H1 (cell line): ENCODE measurements at regions not wholly inside any gene's neighbourhood (a gene's known extent, or its start where the extent isn't known, plus 50 kb on each side); places are given as distances from the start of the nearest gene placed in this dataset.

Experiments
- CTCF ChIA-PET: fragments of 300-600 bp; sonication (Branson Sonifier 250); formaldehyde crosslinking; loops from one replicate; lab custom pipeline; 2021; ENCODE audit not compliant: partially characterized antibody; lab: Charles Lee
- POLR2A ChIA-PET: fragments of 300-600 bp; sonication (Branson Sonifier 250); formaldehyde crosslinking; loops from one replicate; lab custom pipeline; 2021; ENCODE audit warnings: inconsistent platforms; ENCODE audit not compliant: partially characterized antibody; lab: Charles Lee
- DNase-seq, 2 experiments: peaks; one replicate each; pipeline versions ENCODE4 v3.0.0 to v3.0.0-alpha.2; 2010 to 2022; ENCODE audit warnings: low spot score in 2 of 2, low read depth in 1 of 2, mixed read lengths in 1 of 2
- FAIRE-seq: peaks from 2 replicates; lab custom pipeline; 2011; peaks lifted over from hg19 to GRCh38; lab: Jason Lieb, UNC
- H2AFZ ChIP-seq: 2 replicates; pipeline ENCODE4 v1.8.1; 2012; ENCODE audit warnings: low read length, inconsistent platforms
- H2AK5ac ChIP-seq: 2 replicates; pipeline ENCODE4 v1.6.1; 2013; ENCODE audit warnings: low read depth, low read length
- H2BK120ac ChIP-seq: replicated peaks from 2 replicates; pipeline ENCODE3; 2013; ENCODE audit warnings: low read depth, low read length, inconsistent platforms
- H2BK12ac ChIP-seq: 2 replicates; pipeline ENCODE4 v1.6.1; 2013; ENCODE audit warnings: low read depth, low read length
- H2BK15ac ChIP-seq: 2 replicates; pipeline ENCODE4 v1.6.1; 2013; ENCODE audit warnings: low read length
- H2BK20ac ChIP-seq: 2 replicates; pipeline ENCODE4 v1.6.1; 2013; ENCODE audit warnings: low read length
- H2BK5ac ChIP-seq: 2 replicates; pipeline ENCODE4 v1.6.1; 2013; ENCODE audit warnings: low read depth, low read length
- H3K14ac ChIP-seq: 2 replicates; pipeline ENCODE4 v1.6.1; 2013; ENCODE audit warnings: inconsistent platforms; ENCODE audit not compliant: insufficient read length
- H3K18ac ChIP-seq: 2 replicates; pipeline ENCODE4 v1.6.1; 2013; ENCODE audit warnings: low read length; ENCODE audit errors: extremely low read depth
- H3K23ac ChIP-seq: 2 replicates; pipeline ENCODE4 v1.6.1; 2013; ENCODE audit warnings: inconsistent platforms; ENCODE audit not compliant: insufficient read length
- H3K23me2 ChIP-seq: 2 replicates; pipeline ENCODE4 v1.6.1; 2013; ENCODE audit warnings: low read depth, low read length
- H3K27ac ChIP-seq: 2 replicates; pipeline ENCODE4 v1.6.1; 2011; ENCODE audit warnings: low read depth, low read length, inconsistent platforms
- H3K27me3 ChIP-seq, 4 experiments: replicated peaks in 1 of 4; 1 replicate in 1 of 4; 2 replicates in 3 of 4; pipeline versions ENCODE4 v1.6.1 to v1.8.1; 2011 to 2013; ENCODE audit warnings: low read length in 3 of 4, mild to moderate bottlenecking in 3 of 4, inconsistent platforms in 2 of 4, mixed read lengths in 2 of 4, moderate library complexity in 1 of 4; ENCODE audit not compliant: control insufficient read depth in 3 of 4, insufficient read depth in 3 of 4; ENCODE audit errors: extremely low read depth in 1 of 4
- H3K36me3 ChIP-seq, 4 experiments: 2 replicates each; pipeline versions ENCODE4 v1.6.1 to v1.8.1; 2011 to 2013; ENCODE audit warnings: mild to moderate bottlenecking in 4 of 4, low read length in 3 of 4, moderate library complexity in 2 of 4, control low read depth in 1 of 4, inconsistent platforms in 1 of 4; ENCODE audit not compliant: insufficient read depth in 4 of 4, control insufficient read depth in 2 of 4
- H3K4ac ChIP-seq: replicated peaks from 2 replicates; pipeline ENCODE3; 2013; ENCODE audit warnings: low read length, low read depth, mixed read lengths, inconsistent platforms; ENCODE audit not compliant: insufficient read length
- H3K4me1 ChIP-seq, 4 experiments: replicated peaks in 1 of 4; 1 replicate in 1 of 4; 2 replicates in 3 of 4; pipeline versions ENCODE4 v1.6.1 to v1.8.1; 2011 to 2013; ENCODE audit warnings: low read length in 3 of 4, inconsistent platforms in 2 of 4, mixed read lengths in 1 of 4; ENCODE audit not compliant: insufficient read depth in 4 of 4, control insufficient read depth in 3 of 4
- H3K4me2 ChIP-seq, 2 experiments: 2 replicates each; pipeline versions ENCODE4 v1.6.1 to v1.8.1; 2011 to 2013; ENCODE audit warnings: low read depth in 2 of 2, low read length in 2 of 2, control low read depth in 1 of 2, inconsistent platforms in 1 of 2, mild to moderate bottlenecking in 1 of 2; ENCODE audit not compliant: insufficient read depth in 1 of 2
- H3K4me3 ChIP-seq, 4 experiments: fragments of 200-600, 300-600 bp in 1 of 4; sonication (generic), shearing (Covaris generic), sonication (Bioruptor Twin) in 1 of 4; 2 replicates each; pipeline versions ENCODE4 v1.5.1 to v1.8.1; 2011 to 2016; ENCODE audit warnings: low read length in 4 of 4, low read depth in 3 of 4, control low read depth in 2 of 4, inconsistent platforms in 2 of 4, mild to moderate bottlenecking in 2 of 4, mixed read lengths in 1 of 4, moderate library complexity in 1 of 4; ENCODE audit not compliant: insufficient read depth in 2 of 4; ENCODE audit errors: extremely low read depth in 1 of 4
- H3K56ac ChIP-seq: replicated peaks from 2 replicates; pipeline ENCODE3; 2013; ENCODE audit warnings: low read depth, mild to moderate bottlenecking, mixed read lengths, low read length, inconsistent platforms; ENCODE audit not compliant: insufficient read length
- H3K79me1 ChIP-seq: 2 replicates; pipeline ENCODE4 v1.6.1; 2013; ENCODE audit warnings: low read depth, low read length, control low read depth
- H3K79me2 ChIP-seq, 2 experiments: 2 replicates each; pipeline versions ENCODE4 v1.6.1 to v1.8.1; 2012 to 2013; ENCODE audit warnings: low read length in 2 of 2, mild to moderate bottlenecking in 2 of 2, inconsistent platforms in 1 of 2; ENCODE audit not compliant: insufficient read depth in 2 of 2, control insufficient read depth in 1 of 2
- H3K9ac ChIP-seq, 4 experiments: replicated peaks in 1 of 4; 1 replicate in 1 of 4; 2 replicates in 3 of 4; pipeline versions ENCODE4 v1.6.1 to v1.8.1; 2011 to 2013; ENCODE audit warnings: low read depth in 3 of 4, low read length in 3 of 4, control low read depth in 2 of 4, mild to moderate bottlenecking in 2 of 4, moderate library complexity in 2 of 4, inconsistent platforms in 1 of 4; ENCODE audit errors: extremely low read depth in 1 of 4
- H3K9me3 ChIP-seq, 2 experiments: 2 replicates each; pipeline versions ENCODE4 v1.6.1 to v1.8.1; 2012 to 2013; ENCODE audit warnings: mild to moderate bottlenecking in 2 of 2, moderate library complexity in 2 of 2, control low read depth in 1 of 2, inconsistent platforms in 1 of 2, low read depth in 1 of 2, low read length in 1 of 2, mixed read lengths in 1 of 2; ENCODE audit not compliant: insufficient read depth in 2 of 2
- H4K20me1 ChIP-seq, 2 experiments: replicated peaks in 1 of 2; 2 replicates each; pipeline versions ENCODE3 to v1.8.1; 2011 to 2013; ENCODE audit warnings: inconsistent platforms in 2 of 2, low read length in 2 of 2, mild to moderate bottlenecking in 1 of 2; ENCODE audit not compliant: insufficient read depth in 2 of 2, control insufficient read depth in 1 of 2
- H4K5ac ChIP-seq: 2 replicates; pipeline ENCODE4 v1.6.1; 2013; ENCODE audit warnings: low read length, low read depth, mixed read lengths, inconsistent platforms; ENCODE audit not compliant: insufficient read length
- H4K8ac ChIP-seq: 2 replicates; pipeline ENCODE4 v1.8.0; 2013; ENCODE audit warnings: mild to moderate bottlenecking, moderate library complexity, low read length, inconsistent platforms; ENCODE audit not compliant: insufficient read depth; ENCODE audit errors: extremely low read depth
- H4K91ac ChIP-seq: replicated peaks from 2 replicates; pipeline ENCODE3; 2013; ENCODE audit warnings: low read length, mixed read lengths, inconsistent platforms; ENCODE audit not compliant: insufficient read length
- CTCF ChIP-seq, 3 experiments: IDR thresholded peaks; 1 replicate in 2 of 3; 2 replicates in 1 of 3; pipeline versions ENCODE4 v1.5.1 to v1.6.1; 2011; ENCODE audit warnings: low read length in 3 of 3, mild to moderate bottlenecking in 3 of 3, inconsistent platforms in 2 of 3, low read depth in 1 of 3, moderate library complexity in 1 of 3; ENCODE audit not compliant: insufficient read depth in 1 of 3; ENCODE audit errors: control extremely low read depth in 1 of 3
- FOSL1 ChIP-seq: IDR thresholded peaks from 2 replicates; pipeline ENCODE4 v1.6.1; 2011; ENCODE audit warnings: mild to moderate bottlenecking, low read depth, low read length, moderate library complexity; ENCODE audit not compliant: insufficient read depth
- RFX5 ChIP-seq: IDR thresholded peaks from 2 replicates; pipeline ENCODE4 v1.6.1; 2011; ENCODE audit warnings: low read depth, low read length, improper control_type of control experiment, borderline replicate concordance
- SIN3A ChIP-seq, 2 experiments: IDR thresholded peaks in 1 of 2; conservative IDR thresholded peaks in 1 of 2; 2 replicates each; pipeline ENCODE4 v1.6.1; 2011 to 2012; ENCODE audit warnings: low read length in 2 of 2, improper control_type of control experiment in 1 of 2, low read depth in 1 of 2, mild to moderate bottlenecking in 1 of 2
- SP1 ChIP-seq: IDR thresholded peaks from 2 replicates; pipeline ENCODE4 v1.6.1; 2011; ENCODE audit warnings: low read depth, low read length
- WGBS, 2 experiments: shearing (Covaris generic) in 1 of 2; methylation state at CpG; one replicate each; pipeline versions ENCODE4 v1.1.6 to v1.1.7; 2013 to 2015; ENCODE audit warnings: low lambda C conversion rate in 2 of 2, mixed read lengths in 2 of 2, inconsistent platforms in 1 of 2, low coverage in 1 of 2, missing lambda C conversion rate in 1 of 2; ENCODE audit not compliant: insufficient replicate concordance in 2 of 2, insufficient coverage in 1 of 2, insufficient read length in 1 of 2; ENCODE audit errors: extremely low coverage in 1 of 2, missing lambda C conversion rate in 1 of 2; 5-methylcytosine and 5-hydroxymethylcytosine counted together

GRCh38 chrX:122666601-122667000 is 517.5 kb upstream of the GRIA3 start:
- Histone ChIP-seq H2BK12ac (no peak overlapping the region), H3K27ac (no peak overlapping the region), H3K4me1 (no peaks in the 10 kb centered on the region), H2AFZ (no peak overlapping the region), H3K14ac (no peak overlapping the region), H4K8ac (no peak overlapping the region), H3K9ac (no peak overlapping the region), H2BK15ac (no peak overlapping the region), H4K5ac (no peak overlapping the region), H3K79me2 (no peaks in the 10 kb centered on the region), H3K27me3 (no peaks in the 10 kb centered on the region), H3K18ac (no peak overlapping the region), H3K56ac (no peak overlapping the region), H3K23ac (no peak overlapping the region), H3K4ac (no peak overlapping the region), H3K79me1 (no peaks in the 10 kb centered on the region), H4K91ac (no peak overlapping the region), H3K4me3 (no peak overlapping the region), H3K9me3 (no peaks in the 10 kb centered on the region), H3K36me3 (no peaks in the 10 kb centered on the region), H3K23me2 (no peaks in the 10 kb centered on the region), H3K4me2 (no peak overlapping the region), H2BK5ac (no peak overlapping the region), H2BK120ac (no peak overlapping the region), H2BK20ac (no peak overlapping the region), H4K20me1 (no peaks in the 10 kb centered on the region), H2AK5ac (no peak overlapping the region)
- ChIA-PET CTCF (interaction anchor here (0.7 kb wide), 1 partner anchor 754 kb away, joined by 3 read pairs; no protein-coding TSS in a partner anchor), POLR2A (no interaction called here)
- DNase-seq (no peak), FAIRE-seq (no peak)
- WGBS, 2 experiments: 92% methylated on average over 1 of the region's 1 CpG; no CpG with 5 or more reads in 1 of the 2 experiments
- TF ChIP-seq FOSL1 (no peak), RFX5 (no peak), SP1 (no peak), SIN3A (conservative IDR thresholded peaks at IDR 0.05 in 1 of 2, IDR thresholded peaks at IDR 0.05 in 1 of 2; ENCODE audit: low read depth in 1 of 2, low read length in 2 of 2) (no peak), CTCF (IDR thresholded peaks at IDR 0.05; ENCODE audit: control extremely low read depth in 1 of 3, insufficient read depth in 1 of 3, low read depth in 1 of 3, low read length in 3 of 3) (no peak)
- TF ChIP-seq, all 59 proteins: peak for 0
